ENCODE measurements at regions not wholly inside any gene's neighbourhood (a gene's known extent, or its start where the extent isn't known, plus 50 kb on each side); places are given as distances from the start of the nearest gene placed in this dataset.
"Not testable (repeated sequence)": the region's sequence is repeated elsewhere in the genome, so short reads cannot be mapped to it uniquely, and the experiment has no call there.

GRCh38 chrY:8035653-8036052 lies 1124.1 kb upstream of the AMELY start:
- Histone ChIP-seq H3K27me3 (ENCODE audit: insufficient read depth, low read length) (no peaks in the 10 kb centered on the region), H3K4me1 (ENCODE audit: insufficient read depth, low read length) (no peaks in the 10 kb centered on the region), H3K9me3 (ENCODE audit: low read depth, low read length) (no peaks in the 10 kb centered on the region), H3K4me3 (ENCODE audit: low read length) (no peak overlapping the region)

DNA sequence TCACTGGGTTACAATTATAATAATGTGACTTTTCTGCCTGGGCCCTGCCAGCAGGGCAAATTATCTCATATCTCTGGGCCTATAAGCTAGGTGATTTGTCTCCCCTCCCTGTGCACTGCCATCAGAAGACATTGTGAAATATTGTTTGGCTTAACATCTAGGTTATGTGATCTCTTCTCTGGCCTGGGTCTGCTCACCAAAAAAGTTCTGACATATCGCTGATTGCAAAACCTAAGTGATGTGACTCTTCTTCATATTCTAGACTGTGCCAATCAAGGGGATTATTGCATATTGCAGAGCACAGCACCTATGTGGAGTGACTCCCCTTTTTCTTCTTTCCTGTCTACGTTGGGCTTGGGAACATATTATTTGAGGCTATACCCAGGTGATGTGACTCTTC lies 1123.1 kb upstream of the AMELY start:
- Histone ChIP-seq H3K4me3 (ENCODE audit: low read length) (no peak overlapping the region), H3K9me3 (ENCODE audit: low read depth, low read length) (no peaks in the 10 kb centered on the region), H3K27me3 (ENCODE audit: insufficient read depth, low read length) (no peaks in the 10 kb centered on the region), H3K4me1 (ENCODE audit: insufficient read depth, low read length) (no peaks in the 10 kb centered on the region)

GRCh38 chrY:8033200-8033599 lies 1121.6 kb upstream of the AMELY start:
- H3K27me3 ChIP-seq (ENCODE audit: insufficient read depth, low read length) = no peaks in the 10 kb centered on the region
- H3K9me3 ChIP-seq (ENCODE audit: low read depth, low read length) = no peaks in the 10 kb centered on the region
- H3K4me3 ChIP-seq (ENCODE audit: low read length) = no peak overlapping the region
- H3K4me1 ChIP-seq (ENCODE audit: insufficient read depth, low read length) = no peaks in the 10 kb centered on the region

DNA sequence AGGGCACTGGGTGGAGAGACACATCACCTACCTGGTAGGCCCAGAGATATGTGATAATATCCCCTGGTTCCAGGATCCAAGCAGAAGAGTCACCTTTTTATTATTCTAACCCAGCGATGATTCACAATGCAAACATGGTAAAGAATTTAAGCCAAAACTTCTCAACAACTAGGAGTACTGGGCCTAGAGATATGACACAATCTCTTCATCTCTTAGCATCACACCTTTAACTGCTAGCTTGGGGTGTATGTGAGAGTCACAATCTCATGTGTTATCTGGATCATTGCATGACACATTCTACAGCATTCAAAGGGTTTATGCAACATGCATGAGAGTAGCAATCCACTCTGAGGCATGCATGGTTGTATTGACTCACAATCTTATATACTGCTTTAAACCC lies 1109.0 kb upstream of the AMELY start:
- no peaks in the 10 kb centered on the region for H3K9me3 ChIP-seq (ENCODE audit: low read depth, low read length)
- no peaks in the 10 kb centered on the region for H3K27me3 ChIP-seq (ENCODE audit: insufficient read depth, low read length)

GRCh38 chrY:8011515-8011914 lies 1100.0 kb upstream of the AMELY start:
- no peaks in the 10 kb centered on the region for H3K27me3 ChIP-seq (ENCODE audit: insufficient read depth, low read length)
- no peaks in the 10 kb centered on the region for H3K9me3 ChIP-seq (ENCODE audit: low read depth, low read length)
- no peaks in the 10 kb centered on the region for H3K4me1 ChIP-seq (ENCODE audit: insufficient read depth, low read length)
- H3K4me3 ChIP-seq (ENCODE audit: low read length) = no peak overlapping the region

More for the DNA sequence above, 1109.0 kb upstream of the AMELY start:
- Histone ChIP-seq H3K4me1 (ENCODE audit: insufficient read depth, low read length) (no peaks in the 10 kb centered on the region), H3K4me3 (ENCODE audit: low read length) (no peak overlapping the region)

DNA sequence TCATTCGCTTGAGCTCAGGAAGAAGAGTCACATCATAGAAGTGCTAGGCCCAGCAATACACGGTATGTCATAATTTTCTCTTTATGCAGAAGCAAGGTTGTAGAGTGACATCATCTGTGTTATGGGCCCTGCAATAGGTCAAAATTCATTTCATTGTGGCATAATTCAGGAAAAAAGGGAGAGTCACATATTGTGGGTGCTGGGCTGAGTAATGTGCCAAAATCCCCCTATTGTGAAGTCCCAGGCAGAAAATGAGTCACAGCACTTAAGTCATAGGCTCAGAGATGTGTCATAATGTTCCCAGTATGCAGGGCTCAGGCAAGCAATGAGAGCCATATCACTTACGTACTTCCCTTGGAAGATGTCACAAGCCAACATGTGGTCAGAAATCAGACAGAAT lies 1092.6 kb upstream of the AMELY start:
- Histone ChIP-seq H3K4me1 (ENCODE audit: insufficient read depth, low read length) (no peaks in the 10 kb centered on the region), H3K27me3 (ENCODE audit: insufficient read depth, low read length) (no peaks in the 10 kb centered on the region), H3K4me3 (ENCODE audit: low read length) (no peak overlapping the region), H3K9me3 (ENCODE audit: low read depth, low read length) (no peaks in the 10 kb centered on the region)

DNA sequence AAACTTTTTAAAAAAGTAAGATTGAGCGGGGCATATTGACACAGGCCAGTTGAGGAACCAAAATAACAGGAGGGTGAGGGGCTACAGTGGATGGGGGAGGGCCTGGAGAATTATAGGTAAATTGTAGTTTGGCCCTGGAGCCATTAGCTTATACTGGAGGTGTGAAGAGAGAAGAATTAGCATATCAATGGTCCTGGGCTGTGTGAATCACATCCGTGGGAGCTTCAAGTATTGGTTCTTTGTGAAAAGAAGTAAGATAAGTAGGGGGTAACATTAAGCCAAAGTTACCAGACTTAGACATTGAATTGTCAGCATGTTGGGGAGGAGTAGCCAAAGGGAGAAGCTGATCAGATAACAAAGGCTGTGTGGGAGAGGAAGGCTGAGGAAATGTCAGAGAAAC lies 1085.2 kb upstream of the AMELY start:
- no peaks in the 10 kb centered on the region for H3K27me3 ChIP-seq (ENCODE audit: insufficient read depth, low read length)
- H3K9me3 ChIP-seq (ENCODE audit: low read depth, low read length) = no peaks in the 10 kb centered on the region
- H3K4me3 ChIP-seq (ENCODE audit: low read length) = no peak overlapping the region
- no peaks in the 10 kb centered on the region for H3K4me1 ChIP-seq (ENCODE audit: insufficient read depth, low read length)

DNA sequence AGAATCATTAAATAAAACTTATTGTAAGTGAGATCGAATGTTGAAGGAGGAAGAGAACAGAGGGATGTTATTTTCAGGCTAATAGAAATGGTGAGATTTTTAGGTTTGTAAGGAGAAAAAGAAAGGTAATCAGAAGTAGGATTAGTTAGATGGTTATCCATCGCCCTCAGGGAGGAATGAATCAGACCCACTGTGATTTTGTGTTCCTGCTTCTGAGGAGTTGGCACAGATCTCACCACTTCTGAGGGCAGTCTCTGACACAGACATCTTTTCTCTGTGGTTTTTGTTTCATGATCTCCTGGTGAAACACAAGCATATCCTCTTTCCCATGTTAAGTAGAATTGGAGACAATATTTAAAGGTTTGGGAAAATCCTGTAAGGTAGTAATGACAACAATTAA lies 1083.2 kb upstream of the AMELY start:
- not testable (repeated sequence) for H3K9me3 ChIP-seq (ENCODE audit: low read depth, low read length); H3K4me3 ChIP-seq (ENCODE audit: low read length); H3K27me3 ChIP-seq (ENCODE audit: insufficient read depth, low read length); H3K4me1 ChIP-seq (ENCODE audit: insufficient read depth, low read length)

DNA sequence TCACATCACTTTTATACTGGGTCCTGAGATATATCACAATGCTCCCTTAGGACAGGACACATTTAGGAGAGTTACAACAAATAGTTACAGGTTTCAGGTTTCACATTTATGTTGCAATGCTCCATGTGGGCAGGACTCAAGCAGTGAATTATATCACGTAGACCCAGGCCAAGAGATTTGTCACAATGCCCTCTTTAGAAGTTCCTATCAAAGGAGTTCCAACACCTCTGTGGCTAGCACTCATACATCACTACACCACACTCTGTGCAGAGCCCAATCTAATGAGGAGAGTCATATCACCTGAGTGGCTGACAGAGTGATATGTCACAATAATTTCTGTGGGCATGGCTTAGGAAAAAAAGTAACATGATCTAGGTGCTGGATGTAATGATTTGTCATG lies 1068.2 kb upstream of the AMELY start:
- Histone ChIP-seq H3K4me1 (ENCODE audit: insufficient read depth, low read length) (no peaks in the 10 kb centered on the region), H3K27me3 (ENCODE audit: insufficient read depth, low read length) (no peaks in the 10 kb centered on the region), H3K4me3 (ENCODE audit: low read length) (no peak overlapping the region), H3K9me3 (ENCODE audit: low read depth, low read length) (no peaks in the 10 kb centered on the region)

DNA sequence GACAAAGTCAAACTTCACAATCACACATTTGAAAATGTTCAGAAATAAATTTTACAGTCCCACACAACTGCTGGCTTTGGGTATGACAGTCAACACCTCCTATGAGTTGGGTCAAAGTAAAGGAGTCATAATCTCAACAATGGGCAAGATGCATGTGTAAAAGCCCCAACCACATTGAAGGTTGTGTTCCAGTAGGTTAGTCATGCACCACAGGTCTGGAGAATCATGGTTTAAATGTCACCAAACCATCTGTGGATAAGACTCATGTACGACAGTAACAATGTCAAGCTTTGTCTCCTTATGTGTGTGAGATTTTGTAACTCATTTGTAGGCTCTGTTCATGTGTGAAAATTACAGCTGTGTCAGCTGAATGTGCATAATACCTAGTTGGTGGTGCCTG lies 1065.7 kb upstream of the AMELY start:
- Histone ChIP-seq H3K4me1 (ENCODE audit: insufficient read depth, low read length) (no peaks in the 10 kb centered on the region), H3K4me3 (ENCODE audit: low read length) (no peak overlapping the region), H3K27me3 (ENCODE audit: insufficient read depth, low read length) (no peaks in the 10 kb centered on the region), H3K9me3 (ENCODE audit: low read depth, low read length) (no peaks in the 10 kb centered on the region)

- Histone ChIP-seq H3K9me3 (ENCODE audit: low read depth, low read length) (no peaks in the 10 kb centered on the region), H3K4me3 (ENCODE audit: low read length) (no peak overlapping the region), H3K4me1 (ENCODE audit: insufficient read depth, low read length) (no peaks in the 10 kb centered on the region), H3K27me3 (ENCODE audit: insufficient read depth, low read length) (no peaks in the 10 kb centered on the region)
Measured at GRCh38 chrY:7968293-7968692, 1056.7 kb upstream of the AMELY start.

- Histone ChIP-seq H3K9me3 (ENCODE audit: low read depth, low read length) (no peaks in the 10 kb centered on the region), H3K27me3 (ENCODE audit: insufficient read depth, low read length) (no peaks in the 10 kb centered on the region), H3K4me1 (ENCODE audit: insufficient read depth, low read length) (no peaks in the 10 kb centered on the region), H3K4me3 (ENCODE audit: low read length) (no peak overlapping the region)
Measured at GRCh38 chrY:7966916-7967315, 1055.4 kb upstream of the AMELY start.

GRCh38 chrY:7963393-7963792 lies 1051.8 kb upstream of the AMELY start:
- H3K9me3 ChIP-seq (ENCODE audit: low read depth, low read length) = no peaks in the 10 kb centered on the region
- no peaks in the 10 kb centered on the region for H3K4me1 ChIP-seq (ENCODE audit: insufficient read depth, low read length)
- no peak overlapping the region for H3K4me3 ChIP-seq (ENCODE audit: low read length)
- H3K27me3 ChIP-seq (ENCODE audit: insufficient read depth, low read length) = no peaks in the 10 kb centered on the region

GRCh38 chrY:7962350-7962749 lies 1050.8 kb upstream of the AMELY start:
- no peaks in the 10 kb centered on the region for H3K9me3 ChIP-seq (ENCODE audit: low read depth, low read length)
- no peaks in the 10 kb centered on the region for H3K27me3 ChIP-seq (ENCODE audit: insufficient read depth, low read length)
- no peak overlapping the region for H3K4me3 ChIP-seq (ENCODE audit: low read length)
- no peaks in the 10 kb centered on the region for H3K4me1 ChIP-seq (ENCODE audit: insufficient read depth, low read length)

GRCh38 chrY:7961811-7962210 lies 1050.3 kb upstream of the AMELY start:
- Histone ChIP-seq H3K4me3 (ENCODE audit: low read length) (no peak overlapping the region), H3K9me3 (ENCODE audit: low read depth, low read length) (no peaks in the 10 kb centered on the region), H3K4me1 (ENCODE audit: insufficient read depth, low read length) (no peaks in the 10 kb centered on the region), H3K27me3 (ENCODE audit: insufficient read depth, low read length) (no peaks in the 10 kb centered on the region)

DNA sequence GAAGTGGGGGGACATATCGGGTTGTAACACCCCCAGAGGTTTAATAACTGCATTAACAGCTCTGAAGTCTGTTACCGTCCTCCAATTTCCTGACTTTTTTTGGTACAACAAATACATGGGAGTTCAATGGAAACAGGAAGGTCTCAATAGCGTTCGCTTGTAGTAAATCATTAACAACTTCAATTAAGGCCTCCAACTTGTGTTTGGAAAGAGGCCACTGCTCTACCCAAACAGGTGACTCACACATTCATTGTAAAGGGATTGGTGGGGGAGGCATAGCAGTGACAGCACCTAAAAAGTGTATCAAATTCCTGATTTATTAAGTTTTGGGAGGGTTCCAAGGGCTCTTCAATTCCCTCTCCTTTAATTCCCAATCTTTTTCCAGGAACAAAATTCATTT lies 1046.2 kb upstream of the AMELY start:
- Histone ChIP-seq H3K27me3 (ENCODE audit: insufficient read depth, low read length) (no peaks in the 10 kb centered on the region), H3K9me3 (ENCODE audit: low read depth, low read length) (no peaks in the 10 kb centered on the region), H3K4me1 (ENCODE audit: insufficient read depth, low read length) (no peaks in the 10 kb centered on the region), H3K4me3 (ENCODE audit: low read length) (no peak overlapping the region)

Measured in mononuclear cell (primary cell).